ENCODE measurements at regions not wholly inside any gene's neighbourhood (a gene's known extent, or its start where the extent isn't known, plus 50 kb on each side); places are given as distances from the start of the nearest gene placed in this dataset.

- no peak for TF ChIP-seq POLR2A (IDR thresholded peaks at IDR 0.05; ENCODE audit: low read depth, low read length)
- TF ChIP-seq POLR2AphosphoS5 (IDR thresholded peaks at IDR 0.05; ENCODE audit: low read depth, low read length) = no peak
- TF ChIP-seq TAF1 (IDR thresholded peaks at IDR 0.05; ENCODE audit: low read depth, low read length) = no peak
These were observed 1173.7 kb upstream of the SEMA6A start for GRCh38 chr5:117748336-117748735.
